HG03571 (cell line): ENCODE measurements at regions not wholly inside any gene's neighbourhood (a gene's known extent, or its start where the extent isn't known, plus 50 kb on each side); places are given as distances from the start of the nearest gene placed in this dataset.
"Not testable (repeated sequence)": the region's sequence is repeated elsewhere in the genome, so short reads cannot be mapped to it uniquely, and the experiment has no call there.

Source experiments
- ATAC-seq: cut with Tn5 transposase; IDR thresholded peaks from one replicate; pipeline ENCODE4 v1.9.1; 2021; ENCODE audit not compliant: unreplicated experiment

DNA sequence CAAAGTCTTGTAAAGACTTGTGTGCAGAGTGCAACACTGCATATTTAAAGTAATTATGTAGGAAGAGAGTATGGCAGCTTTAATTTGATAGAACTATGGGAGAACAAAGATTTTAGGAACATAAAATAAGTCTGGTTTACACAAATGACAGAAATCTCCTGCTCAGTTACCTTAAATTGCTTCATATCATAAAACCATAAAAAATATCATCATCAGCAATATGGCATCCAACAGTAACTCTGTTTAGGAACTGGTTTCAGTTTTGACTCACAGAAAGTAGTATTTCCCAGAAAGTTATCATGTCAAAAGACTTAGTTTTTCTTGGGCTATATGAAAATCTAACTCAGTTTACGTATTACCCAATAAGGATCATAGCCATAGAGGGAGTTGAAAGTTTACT lies 292.1 kb upstream of the PMFBP1 start:
- ATAC-seq, result no peak

DNA sequence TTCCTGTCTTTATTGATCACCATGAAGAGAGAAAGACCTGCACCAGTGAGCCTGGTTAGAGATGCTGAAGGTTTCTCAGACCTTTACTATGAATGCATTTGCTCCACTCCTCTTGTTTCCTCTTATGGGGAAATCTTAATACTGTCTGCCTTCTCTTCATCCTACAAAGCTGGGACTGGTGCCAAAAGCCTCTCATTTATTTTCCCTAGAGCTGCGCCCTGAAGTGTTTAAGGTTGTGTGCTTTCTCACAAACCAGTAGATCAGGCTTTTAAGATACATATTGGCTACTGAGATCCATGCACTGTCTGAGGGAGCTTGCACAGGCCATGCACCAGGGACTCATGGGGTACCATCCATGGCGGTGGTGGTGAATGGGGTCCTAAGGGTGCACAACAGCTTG lies 286.1 kb upstream of the PMFBP1 start:
- no peak for ATAC-seq

DNA sequence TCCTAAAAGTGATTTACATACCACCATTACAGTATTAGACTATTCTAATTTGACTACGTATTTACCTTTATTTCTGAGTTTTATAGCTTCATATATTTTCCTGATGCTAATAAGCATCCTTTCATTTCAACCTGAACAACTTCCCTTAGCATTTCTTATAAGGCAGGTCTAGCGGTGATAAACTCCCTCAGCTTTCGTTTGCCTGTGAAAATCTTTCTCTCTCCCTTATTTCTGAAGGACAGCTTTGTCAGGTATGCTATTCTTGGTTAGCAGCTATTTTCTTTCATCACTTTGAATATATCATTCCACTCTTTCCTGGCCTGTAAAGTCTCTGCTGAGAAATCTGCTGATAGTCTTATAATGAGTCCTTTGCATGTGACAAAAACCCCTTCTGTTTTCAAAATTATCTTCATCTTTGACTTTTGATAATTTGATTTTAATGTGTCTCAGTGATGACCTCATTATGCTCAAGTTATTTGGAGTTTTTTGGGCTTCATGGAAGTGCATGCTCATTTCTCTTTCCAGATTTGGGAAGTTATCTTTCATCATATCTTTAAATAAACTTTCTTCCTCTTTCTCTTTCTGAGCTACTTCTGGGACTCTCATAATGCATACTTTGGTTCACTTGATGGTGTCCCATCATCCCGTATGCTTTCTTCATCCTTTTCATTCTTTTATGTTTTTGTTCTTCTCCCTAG lies 285.4 kb upstream of the PMFBP1 start:
- ATAC-seq, result no peak

DNA sequence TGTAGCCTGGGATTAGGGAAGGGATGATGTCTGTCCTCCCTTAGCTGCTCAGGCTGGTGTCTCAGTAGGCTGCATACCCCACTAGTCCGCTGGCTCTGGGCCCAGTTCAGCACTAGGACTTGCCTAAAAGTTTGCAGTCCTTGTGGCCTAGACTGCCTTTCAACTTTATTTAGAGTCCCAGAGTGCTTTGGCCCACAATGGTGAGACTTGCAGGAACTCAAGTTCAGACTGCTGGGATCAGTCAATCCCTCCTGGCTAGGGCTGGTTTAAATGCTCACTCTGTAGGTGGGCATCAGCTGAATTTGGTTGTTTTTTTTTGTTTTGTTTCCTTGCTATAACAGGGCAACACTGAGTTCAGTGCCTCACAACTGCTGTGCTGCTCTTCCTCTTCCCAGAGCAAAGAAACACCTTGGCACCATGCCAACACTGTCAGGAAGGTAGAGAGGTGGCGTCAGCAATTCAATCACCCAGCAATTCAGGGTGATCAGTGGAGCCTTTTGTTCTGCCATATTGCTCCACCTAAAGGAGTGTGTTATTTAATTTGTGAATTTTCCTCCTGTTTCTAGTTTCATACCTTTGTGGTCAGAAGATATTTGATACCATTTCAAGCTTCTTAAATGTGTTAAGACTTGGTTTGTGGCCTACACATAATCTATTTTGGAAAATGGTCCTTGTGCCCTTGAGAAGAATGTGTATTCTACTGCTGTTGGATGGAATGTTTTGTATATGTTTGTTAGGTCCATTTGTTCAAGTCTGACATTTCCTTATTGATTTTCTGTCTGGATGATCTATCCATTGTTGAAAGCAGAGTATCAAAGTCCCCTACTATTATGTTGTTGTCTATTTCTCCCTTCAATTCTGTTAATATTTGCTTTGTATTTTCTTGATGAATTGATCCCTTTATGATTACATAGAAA lies 284.0 kb upstream of the PMFBP1 start:
- ATAC-seq, result no peak

DNA sequence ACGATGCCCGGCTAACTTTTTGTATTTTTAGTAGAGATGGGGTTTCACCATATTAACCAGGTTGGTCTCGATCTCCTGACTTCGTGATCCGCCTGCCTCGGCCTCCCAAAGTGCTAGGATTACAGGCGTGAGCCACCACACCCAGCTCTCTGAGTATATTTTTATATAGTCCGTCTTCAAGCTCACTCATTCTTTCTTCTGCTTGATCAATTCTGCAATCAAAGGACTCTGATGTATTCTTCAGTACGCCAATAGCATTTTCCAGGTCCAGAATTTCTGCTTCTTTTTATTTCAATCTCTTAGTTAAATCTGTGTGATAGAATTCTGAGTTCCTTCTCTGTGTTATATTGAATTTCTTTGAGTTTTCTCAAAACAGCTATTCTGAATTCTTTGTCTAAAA lies 281.9 kb upstream of the PMFBP1 start:
- not testable (repeated sequence) for ATAC-seq

DNA sequence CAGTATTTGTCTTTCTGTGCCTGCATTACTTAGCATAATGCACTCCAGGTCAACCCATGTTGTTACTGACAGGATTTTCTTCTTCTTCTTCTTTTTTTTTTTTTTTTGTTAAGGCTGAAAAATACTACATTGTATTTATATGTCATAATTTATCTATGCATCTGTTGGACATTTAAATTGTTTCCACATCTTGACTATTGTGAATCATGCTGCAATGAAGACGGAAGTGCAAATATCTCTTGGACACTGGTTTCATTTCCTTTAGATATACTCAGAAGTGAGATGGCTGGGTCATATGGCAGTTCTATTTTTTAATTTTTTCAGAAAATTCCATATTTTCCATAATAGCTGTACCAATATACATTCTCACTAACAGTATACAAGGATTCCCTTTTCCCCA lies 272.7 kb upstream of the PMFBP1 start:
- ATAC-seq, result no peak

DNA sequence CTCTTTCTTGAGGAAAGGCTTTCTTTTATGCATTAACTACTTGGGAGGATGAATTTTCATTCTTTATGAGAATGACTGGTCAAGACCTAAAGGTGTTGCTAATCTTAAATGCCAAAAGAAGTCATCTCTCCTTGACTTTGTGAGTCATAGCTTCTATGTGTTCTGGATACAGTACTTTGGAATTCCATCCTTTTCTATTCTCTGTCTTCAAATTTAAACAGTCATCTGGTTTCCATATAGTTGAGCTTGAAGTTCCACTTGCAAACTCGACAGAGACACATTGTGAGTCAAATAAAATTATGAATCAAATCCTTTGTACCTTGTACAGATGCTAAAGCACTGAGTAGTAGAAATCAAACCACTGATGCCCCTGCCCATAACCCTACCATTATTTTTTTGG lies 271.9 kb upstream of the PMFBP1 start:
- ATAC-seq, result no peak

DNA sequence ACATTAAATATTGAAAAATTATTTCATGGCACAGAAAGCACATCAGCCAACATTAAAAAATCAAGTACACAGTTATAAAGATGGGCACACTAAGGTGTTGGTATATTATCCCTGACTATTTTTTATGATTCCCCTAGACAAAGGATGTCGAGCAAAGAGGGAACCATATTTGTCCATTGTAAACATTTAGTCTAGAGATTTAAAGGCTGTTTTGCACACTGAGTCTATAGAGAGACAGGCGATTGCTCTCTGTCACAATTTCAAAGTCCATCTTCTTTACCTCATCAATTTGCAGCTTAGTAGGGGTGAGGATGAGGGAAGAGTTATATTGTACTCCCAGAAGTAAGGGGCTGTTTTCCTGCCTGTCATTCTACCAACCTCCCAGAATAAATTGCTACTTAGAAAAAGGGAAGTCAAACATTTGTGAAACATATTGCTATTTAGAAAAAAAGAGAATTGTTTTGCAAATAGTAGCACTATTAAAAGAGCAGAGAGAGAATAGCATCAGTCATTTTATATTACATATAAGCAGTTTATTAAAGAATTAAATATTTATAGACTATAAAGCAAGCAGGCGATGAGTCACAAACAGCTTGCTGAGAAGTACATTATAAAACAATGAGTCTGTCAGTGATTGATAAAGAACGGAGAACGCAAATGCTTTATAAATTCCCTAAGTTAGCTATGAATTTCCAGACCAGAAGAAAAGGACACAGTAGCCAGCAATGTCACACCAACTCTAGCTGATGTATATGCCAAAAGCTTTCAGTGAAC lies 270.6 kb upstream of the PMFBP1 start:
- no peak for ATAC-seq

DNA sequence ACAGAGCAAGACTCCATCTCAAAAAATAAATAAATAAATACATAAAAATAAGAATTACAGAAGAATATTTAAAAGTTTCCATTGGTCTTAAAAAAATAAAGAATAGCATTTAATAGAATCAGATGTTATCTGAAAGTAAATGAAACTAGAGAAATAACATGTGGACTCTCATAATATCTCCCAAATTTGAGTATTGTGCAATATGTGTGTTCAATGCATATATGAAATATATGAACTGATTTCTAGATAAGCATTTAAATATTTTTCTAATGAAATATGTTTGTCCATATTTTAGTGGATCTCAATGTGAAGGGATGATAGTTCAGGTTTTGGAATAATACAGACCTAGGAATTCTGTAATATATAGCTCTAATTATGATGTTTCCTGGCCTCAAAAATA lies 265.9 kb upstream of the PMFBP1 start:
- no peak for ATAC-seq

DNA sequence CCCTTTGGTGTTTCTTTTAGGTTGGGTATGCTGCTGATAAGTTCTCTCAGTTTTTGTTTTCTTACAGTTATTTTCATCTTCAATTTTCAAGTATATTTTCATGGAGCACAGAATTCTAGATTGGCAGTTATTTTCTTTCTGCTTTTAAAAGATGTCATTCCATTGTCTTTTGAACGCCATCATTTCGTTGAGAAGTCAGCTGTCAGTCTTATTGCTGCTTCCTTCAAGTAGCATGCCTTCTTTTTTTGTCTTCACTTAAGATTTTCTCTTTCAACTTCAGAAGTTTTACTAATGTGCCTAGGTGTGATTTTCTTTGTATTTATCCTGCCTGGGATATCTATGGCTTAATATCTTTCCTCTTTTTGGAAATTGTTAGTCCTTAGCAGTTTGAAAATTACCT lies 262.2 kb upstream of the PMFBP1 start:
- ATAC-seq, result no peak

DNA sequence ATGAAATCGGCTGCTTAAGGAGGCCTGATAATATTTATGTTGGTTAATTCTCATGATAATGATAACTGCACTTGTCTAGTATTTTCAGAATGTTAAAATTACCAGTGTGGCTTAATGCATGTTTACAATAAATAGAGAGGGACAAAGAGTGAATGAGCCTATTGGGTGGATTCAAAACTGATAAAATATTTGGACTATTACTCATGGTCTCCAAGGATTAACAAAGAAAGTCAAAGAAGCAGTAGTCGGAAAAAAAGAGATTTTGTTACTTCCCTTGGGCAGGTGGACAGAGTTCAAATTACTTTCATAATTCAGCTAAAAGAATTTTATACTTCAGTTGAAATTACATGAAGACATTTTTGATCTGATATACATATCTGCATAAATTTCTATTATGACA lies 258.2 kb upstream of the PMFBP1 start:
- no peak for ATAC-seq

DNA sequence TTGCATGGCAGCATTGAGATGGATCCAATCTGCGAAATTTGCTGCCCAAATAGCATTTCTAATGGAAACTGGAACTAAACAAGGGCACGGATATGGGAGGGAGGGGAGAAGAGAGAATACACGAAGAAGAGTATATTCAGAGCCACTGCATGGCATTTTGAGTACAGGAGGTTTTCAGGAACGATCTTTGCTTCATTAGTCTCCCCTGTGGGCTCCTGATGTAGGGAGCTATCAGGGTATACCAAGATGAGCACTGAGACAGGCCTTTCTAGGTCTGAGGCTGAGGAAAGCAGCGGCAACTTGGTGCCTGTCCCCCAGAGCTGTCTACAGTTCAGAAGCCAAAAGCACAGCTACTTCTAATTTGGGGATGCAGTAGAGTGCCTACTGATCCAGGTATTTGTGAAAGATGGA lies 257.7 kb upstream of the PMFBP1 start:
- no peak for ATAC-seq

DNA sequence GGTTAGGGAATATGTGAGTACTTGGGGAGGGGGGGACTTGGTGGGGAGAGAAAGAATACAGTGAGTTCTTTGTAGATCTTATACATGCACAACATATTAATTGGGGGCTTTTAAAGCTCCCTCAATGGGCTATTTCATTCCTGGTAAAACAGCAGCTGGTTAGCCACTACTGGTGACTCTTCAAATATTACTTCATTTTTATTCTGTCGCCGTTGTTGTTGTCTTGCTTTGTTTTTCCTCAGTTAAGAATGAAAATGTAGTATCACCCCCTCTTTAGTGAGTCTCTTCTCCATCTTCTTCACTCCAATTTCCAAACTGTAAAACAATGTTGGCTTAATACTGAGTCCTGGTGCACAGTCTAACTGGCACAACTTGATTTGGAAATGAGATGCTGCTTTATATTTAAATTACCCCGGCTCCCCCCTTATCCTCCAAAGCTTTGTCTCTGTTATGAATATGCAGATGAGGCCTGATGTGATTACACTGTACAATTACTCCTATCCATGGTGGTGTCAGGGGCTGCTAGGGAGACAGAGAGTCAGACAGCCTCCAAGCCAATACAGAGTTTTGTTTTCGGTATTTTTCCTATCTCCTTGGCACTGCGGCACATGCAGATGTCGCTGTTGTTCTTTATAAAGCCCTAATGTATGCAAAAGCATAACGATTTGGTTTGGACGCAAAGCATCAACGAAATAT lies 256.9 kb upstream of the PMFBP1 start:
- ATAC-seq, result no peak

DNA sequence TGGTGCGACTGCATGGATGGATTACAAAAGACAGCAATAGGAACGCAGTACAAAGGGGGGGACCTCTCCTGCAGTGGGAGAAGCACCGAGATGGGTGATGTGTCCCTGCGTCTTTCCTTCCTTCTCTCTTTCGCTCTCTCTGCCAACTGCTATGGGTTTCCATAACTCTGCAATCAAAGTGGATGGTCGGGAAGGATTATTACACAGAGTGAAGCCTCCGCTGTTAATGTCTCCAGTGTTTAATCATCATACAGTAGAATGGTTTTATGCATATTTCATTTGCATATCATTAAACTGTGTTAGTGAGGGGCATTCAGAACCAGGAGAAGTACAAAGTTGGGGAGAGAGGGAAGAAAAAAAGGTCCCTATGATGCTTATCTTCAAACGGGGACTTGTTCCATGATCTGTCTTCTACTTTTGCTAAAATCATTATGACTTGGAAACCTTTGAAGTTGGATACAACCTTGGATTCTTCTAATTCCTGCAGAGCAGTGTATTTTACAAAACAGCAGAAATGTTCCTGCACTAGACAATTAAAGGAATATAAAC lies 255.9 kb upstream of the PMFBP1 start:
- no peak for ATAC-seq

DNA sequence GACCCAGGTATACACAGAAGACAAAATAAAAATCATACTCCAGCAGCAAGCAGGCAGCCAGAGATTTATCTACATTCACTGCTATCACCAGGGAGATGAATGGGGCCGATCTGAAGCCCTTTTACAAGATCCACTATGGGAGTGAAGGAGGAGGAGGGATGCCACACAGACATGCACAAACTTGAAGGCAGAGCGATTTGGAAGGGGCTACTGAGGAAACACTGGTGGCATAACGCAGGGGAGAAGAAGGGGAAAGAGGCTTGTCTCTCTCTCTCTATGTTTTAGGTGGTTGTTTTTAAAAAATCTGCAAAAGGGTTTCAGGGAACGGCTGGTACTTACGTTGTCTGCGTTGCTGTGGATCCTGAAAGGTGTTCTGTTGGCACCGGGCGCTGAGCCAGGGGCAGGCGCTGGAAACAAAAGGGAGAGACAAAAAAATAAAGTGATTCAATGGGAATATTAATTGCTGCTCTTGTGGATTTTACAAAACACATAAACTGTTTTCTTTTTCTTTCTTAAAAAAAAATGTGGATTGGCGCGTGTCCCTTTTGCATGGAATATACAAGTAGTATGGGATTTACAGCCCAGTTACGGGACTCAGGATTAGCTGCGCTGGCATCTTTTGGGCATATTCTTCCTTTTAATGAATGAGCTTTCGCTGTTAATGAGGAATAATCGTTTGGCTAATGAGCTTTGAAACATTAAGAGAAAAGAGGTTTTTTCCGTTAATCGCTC lies 255.3 kb upstream of the PMFBP1 start:
- no peak for ATAC-seq

DNA sequence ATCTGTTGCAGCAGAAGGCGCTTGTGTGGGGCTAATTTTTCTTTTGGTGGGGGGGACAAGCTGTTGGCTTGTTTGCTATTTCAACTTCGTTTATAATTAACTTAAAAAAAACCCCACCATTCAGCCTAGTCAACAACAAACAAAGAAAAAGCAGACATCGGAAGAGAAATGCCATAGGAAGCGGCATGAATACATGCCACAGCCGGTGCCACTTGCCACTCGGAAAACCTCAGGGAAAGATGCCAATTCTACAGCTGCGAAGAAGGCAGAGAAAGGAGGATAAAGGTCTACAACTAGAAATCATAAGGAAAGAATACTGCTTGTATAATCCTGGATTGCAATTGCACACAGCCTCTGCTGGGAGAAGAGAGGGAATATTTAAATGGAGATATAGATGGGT lies 254.4 kb upstream of the PMFBP1 start:
- no peak for ATAC-seq

DNA sequence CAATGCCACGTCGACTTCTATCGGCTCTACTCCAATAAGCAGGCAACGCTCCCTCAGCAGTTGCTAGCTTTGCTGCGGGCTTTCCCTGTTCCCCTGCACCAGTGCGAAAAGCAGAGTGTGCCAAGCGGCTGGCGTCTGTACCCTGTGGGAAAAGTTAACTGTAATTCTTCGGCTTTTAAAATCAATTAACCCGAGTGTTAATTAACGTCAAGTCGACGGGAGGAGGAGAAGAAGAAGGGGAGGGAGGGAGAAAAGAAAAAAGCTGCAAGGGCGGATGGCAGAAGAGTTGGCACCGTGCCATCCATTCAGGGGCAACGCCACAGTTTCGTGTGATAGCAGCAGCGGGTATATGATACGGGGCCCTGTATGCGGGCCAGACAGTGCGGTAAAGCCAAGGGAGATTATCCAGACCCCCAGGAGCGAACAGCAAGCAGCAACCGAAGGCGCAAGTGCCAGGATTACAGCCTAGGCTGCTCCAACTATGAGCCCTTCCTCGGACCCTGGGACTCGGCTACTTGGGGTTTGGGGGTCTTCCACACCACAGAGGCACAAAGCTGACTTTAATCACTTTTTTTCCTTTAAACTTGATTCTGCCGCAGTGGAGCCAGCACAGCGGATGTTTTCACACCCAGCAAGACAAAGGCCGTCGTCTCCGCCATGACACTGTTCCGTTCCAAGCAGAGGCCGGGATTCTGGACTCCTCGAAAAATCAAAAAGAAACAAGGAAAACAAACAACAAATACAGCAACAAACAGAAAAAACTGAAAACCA lies 253.8 kb upstream of the PMFBP1 start:
- no peak for ATAC-seq

DNA sequence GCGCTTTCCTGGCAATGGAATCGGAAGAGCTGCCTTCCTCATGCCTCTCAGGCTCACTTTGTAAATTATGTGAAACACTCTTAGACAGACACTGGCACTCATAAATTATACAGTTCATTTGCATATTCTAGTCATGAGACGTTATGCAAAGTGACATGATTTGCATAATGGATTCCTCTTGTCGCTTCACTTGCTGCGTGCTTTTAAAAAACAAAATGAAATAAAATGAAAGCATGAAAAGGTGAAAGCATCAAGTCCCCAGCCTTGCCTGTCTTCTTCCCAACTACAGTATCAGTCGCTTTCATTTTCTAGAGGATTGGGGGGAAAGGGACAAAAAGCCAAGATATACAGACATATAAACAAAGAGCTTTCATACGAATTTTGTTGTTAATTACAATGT lies 252.8 kb upstream of the PMFBP1 start:
- ATAC-seq, result no peak

DNA sequence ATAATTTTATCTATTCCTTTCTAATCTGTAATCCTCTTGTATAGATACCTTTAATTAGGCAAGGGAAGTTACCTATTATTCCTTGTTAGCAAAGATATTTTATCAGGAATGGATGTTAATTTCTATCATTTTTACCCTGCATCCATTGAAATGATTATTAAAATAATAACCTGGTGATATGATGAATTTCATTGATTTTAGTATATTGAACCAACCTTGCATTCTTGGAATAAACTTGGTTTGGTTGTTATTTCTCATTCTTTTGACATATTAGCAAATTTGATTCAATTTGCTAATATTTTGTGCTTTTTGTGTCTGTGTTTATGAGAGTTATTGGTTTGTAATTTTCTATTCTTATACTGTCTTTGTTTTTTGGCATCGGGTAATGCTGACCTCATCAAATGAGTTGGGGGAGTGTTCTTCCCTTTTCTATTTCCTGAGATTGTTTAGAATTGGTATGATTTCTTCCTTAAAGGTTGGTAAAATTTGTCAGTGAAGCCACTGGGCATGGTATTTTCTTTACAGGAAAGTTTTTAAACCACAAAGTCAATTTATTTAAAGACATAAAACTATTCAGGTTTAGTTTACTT lies 250.4 kb upstream of the PMFBP1 start:
- ATAC-seq, result no peak
